GM19438 (cell line): ENCODE measurements at regions not wholly inside any gene's neighbourhood (a gene's known extent, or its start where the extent isn't known, plus 50 kb on each side); places are given as distances from the start of the nearest gene placed in this dataset.

Source experiments
- ATAC-seq: cut with Tn5 transposase; IDR thresholded peaks from one replicate; pipeline ENCODE4 v1.9.1; 2021; ENCODE audit warnings: low read depth; ENCODE audit not compliant: unreplicated experiment

DNA sequence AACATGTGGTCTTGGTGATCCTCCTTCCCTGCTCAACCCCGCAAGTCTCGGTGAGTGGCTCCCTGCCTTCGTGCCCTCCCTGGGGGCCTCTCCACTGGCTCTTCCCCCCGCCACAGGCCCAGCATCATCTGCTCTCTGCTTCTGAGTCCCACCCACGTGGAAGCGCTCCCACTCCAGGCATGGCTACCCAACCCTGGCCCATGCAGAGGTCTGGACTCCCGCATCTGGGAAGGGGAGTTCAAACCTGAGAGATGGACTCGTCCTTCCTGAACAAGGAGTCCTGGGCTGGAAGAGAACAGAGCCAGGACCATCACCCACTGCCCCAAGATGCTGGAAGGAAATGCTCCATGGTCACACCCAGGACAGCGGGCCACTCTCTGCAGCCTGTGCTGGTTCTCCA lies 90.8 kb downstream of the DHCR7 start:
- no peak for ATAC-seq

DNA sequence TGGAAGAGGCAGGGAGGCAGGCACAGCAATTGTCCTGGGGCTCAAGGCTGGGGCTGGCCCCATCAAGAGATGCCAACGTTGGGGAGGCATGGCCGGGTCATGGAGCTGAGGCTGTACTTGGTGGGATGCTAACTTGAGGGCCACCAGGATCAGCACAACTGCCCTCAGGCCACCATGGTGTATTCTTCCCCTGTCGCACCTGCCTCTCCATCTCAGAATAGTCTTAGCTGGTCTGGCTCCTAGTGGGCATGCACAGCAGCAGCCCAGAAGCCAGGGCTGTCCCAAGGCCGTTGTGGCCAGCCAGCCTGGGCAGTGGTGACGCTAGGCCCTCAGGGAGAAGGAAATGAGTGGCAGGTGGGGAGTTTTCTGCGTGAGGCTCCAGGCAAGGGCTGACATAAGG lies 91.3 kb downstream of the DHCR7 start:
- no peak for ATAC-seq

DNA sequence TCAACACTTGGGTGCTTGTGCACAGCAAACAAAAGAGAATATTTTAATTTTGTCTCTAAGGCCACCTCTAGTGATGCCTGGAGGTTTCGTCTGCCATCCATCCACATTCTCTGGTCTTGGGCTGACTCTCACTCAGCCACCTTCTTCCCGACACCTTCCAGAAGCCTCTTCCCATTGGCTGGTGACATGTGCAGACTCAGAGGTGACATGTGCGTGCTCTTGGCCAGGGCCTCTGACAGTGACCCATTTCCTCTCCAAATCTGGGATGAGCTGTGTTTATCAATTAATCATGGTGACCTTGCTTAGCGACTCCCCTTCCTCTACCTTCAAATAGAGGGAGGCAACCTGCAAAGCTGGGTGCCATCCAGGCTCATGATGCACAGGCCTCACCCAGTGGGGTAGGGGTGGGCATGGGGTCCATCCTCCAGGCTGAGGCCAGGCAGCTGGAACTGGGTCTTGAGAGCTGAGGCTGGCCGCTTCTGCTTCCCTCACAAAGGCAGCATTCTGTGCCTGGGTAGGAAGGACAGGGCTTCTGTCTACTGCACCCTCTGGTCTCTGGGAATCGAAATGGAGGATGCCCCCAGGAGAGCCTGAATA lies 91.8 kb downstream of the DHCR7 start:
- ATAC-seq = no peak

DNA sequence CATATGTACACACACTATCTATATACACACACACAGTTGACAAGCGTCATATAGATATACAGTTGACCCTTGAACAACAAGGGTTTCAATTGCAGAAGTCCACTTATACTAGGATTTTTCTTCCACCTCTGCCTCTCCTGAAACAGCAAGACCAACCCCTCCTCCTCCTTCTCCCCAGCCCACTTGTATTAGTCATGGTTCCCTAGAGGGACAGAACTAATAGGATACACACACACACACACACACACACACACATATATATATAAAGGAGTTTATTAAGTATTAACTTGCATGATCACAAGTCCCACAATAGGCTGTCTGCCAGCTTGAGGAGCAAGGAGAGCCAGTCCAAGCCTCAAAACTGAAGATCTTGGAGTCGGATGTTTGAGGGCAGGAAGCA lies 92.9 kb downstream of the DHCR7 start:
- no peak for ATAC-seq

GRCh38 chr11:71354394-71355105 lies 93.6 kb downstream of the DHCR7 start:
- ATAC-seq = no peak

DNA sequence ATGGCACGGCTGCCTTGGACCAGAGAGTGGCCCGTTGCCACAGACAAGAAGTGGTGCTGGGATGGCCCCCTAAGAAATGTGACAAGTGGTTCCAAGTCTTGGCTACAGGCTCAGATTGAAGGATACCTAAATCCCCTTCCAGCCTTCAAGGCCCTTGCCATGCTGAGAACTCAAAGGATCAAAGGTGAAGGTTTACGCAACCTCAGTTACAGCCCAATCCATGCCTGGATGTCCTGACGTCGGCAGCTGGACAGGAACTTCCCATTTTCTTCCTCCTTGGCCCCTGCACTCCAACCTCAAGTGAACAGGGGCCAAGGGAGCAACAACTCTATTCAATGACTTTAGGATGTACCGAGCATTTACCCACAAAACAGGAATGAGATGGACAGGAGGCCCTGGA lies 95.4 kb downstream of the DHCR7 start:
- no peak for ATAC-seq

DNA sequence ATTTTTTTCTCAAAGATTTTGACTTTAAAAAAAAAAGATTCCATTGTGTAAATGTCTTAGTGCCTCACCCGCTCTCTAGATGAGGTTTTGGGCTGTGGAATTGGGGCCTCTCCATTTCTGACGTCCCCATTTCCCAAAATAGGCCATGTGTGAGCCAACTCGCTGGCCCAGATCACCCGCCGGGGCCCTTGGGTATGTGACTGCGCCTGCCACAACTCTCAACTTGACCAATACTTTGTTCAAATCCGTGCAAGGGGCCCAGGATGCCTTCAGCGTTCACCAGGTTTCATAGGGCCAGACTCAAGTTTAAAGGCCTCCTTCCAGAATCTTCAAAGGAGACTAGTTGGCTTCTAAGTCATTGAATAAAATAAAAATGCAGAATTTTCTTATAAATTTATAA lies 96.0 kb downstream of the DHCR7 start:
- no peak for ATAC-seq

- no peak for ATAC-seq
Observed at GRCh38 chr11:71349627-71350026, 97.2 kb upstream of the SHANK2 start.

DNA sequence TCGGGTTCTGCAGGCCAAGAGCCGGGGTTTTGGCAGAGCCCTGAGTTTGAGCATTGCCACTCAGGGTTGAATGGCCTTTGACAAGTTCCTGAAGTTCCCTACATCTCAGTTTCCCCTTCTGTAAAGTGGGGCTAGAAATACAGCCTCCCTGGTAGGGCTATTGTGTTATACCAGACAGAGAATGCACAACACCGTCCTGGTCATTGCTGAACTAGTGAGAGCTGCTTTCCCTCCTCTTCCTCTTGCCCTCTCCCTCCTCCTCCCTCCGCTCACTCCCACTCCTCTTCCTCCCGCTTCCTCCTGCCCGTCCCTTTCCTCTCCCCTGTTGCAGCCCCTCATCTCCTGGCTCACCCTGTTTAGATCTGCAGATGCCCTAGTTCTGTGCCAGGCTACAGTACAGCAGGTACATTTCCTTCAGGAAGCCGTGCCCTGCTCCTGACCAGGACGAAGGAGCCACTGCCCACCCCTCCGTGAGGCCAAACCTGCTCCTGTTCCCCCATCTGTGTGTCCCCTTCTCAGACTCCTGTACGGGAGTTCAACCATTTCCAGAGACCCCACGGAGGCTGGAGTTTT lies 91.5 kb upstream of the SHANK2 start:
- ATAC-seq = no peak

- no peak for ATAC-seq
Observed at GRCh38 chr11:71342951-71343827, 90.8 kb upstream of the SHANK2 start.

DNA sequence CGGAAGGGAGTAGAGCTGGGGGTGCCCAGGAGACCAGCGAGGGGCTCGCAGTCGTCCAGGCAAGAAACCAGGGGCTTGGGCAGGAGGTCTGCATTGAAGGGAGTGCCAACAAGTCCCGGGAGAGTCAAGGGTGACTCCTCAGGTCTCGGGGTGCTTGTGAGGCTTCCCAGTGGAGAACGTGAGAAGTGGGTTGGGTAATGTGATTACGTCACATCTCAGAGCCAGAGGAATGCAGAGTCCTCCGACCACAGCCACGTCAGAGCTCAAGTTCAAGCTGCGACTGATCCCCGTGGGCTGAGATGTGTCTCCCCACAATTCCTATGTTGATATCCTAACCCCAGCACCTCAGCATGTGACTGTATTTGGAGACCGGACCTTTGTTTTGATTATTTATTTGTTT lies 89.7 kb upstream of the SHANK2 start:
- no peak for ATAC-seq

DNA sequence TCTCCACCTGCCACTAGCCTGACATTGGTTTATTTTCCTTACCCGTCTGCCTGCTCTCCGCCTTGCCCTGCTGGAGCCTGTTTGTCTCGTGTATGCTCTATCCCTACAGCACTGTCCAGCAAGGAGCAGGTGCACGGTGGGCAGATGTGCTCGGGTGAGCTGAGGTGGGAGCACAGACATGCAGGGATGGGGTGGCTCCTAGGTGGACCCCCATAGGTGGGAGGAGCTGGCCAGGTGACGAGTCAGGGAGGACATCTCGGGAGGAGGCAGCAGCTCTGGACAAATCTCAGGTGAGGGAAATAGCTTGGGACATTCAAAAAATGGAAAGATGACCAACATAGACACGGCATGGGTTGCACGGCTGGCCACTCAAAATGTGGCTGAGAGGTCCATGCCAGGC lies 89.2 kb upstream of the SHANK2 start:
- no peak for ATAC-seq

GRCh38 chr11:71341173-71341572 lies 88.8 kb upstream of the SHANK2 start:
- ATAC-seq = no peak

DNA sequence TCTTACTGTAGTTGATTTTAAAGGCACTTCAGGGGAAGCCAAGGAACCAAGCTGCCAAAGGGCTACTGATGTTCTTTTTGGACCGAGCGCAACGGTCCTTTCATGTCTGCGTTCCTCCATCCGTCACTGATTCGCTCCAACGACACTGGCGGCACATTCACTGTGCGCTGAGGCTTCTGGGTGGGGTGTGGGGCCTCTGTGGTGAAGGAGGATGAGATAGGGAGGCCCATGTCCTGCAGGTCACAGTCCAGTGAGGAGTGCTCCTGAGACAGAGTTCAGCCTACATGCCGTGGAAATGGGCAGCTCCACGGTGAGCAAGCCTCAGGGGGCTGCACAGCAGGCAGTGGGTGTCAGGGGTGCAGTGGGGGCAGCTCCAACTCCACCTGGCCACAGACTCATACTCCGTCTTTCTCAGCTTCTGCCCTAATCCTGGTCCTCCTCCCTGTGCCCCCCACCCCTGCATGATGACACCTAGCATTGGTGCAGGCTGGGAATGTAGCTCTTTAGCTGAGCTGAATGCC lies 87.8 kb upstream of the SHANK2 start:
- no peak for ATAC-seq

GRCh38 chr11:71339396-71339881 lies 87.1 kb upstream of the SHANK2 start:
- no peak for ATAC-seq

DNA sequence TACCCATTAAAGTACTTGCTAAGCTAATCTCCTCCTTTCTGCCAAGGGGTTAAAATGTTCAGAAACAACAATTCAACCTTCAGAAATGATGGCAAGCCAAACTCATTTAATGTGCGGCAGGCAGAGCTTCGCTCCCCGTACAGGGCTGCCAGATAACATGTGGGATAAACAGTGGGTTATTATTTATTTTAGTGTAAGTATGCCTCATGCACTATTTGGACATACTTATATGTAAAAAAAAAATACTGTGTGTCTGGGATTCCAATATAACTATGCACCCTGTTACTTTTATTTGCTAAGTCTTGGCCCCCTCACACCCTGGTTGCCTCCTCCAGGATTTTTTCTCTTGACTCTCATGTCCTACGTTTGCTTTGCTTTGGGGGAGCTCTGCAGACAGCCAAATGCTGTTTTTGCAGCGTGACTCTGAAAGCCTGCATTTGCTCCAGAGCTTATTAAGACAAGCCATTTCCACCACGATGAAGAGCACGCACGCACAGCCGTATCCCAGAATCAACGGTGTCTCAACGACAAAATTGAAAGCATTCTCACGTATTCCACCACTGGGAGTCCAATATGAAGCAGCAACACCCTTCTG lies 86.5 kb upstream of the SHANK2 start:
- ATAC-seq = no peak

DNA sequence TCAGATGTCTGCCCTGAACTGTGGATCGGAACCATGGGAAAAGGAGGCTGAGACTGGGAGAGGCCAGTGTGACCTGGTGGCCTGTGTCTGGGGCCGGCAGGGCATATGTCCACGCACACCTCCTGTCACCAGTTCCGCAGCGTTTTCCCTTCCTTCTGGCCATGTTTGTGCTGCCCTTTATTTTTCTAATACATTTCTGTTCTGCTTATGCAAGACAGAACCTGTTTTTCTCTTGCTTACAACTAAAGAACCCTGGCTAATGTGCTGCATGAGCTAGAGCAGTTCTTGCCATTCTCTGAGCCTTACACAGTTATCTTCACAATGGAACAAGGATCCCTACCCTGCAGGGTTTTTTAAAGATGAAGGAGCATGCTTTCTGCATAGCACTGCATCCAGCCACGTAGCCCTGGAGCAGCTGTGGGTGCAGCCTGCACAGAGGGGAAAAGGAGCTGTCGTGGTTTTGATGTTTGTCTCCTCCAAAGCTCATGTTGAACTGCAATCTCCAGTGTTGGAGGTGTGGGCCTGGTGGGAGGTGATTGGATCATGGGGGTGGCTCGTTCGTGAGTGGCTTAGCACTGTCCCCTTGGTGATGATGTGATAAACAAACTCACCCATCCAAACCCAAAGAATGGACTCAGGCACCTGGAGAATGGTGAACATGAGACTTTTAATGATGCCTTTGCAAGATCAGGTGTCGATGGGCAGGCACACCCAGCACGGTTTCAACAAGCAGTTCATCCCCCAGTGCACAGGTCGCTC lies 84.8 kb upstream of the SHANK2 start:
- ATAC-seq = no peak

- ATAC-seq = no peak
Observed at GRCh38 chr11:71336176-71336995, 84.0 kb upstream of the SHANK2 start.

GRCh38 chr11:71335371-71335770 lies 83.0 kb upstream of the SHANK2 start:
- no peak for ATAC-seq
